GM18520 (cell line): ENCODE measurements at regions not wholly inside any gene's neighbourhood (a gene's known extent, or its start where the extent isn't known, plus 50 kb on each side); places are given as distances from the start of the nearest gene placed in this dataset.

Source experiments
- ATAC-seq: cut with Tn5 transposase; IDR thresholded peaks from one replicate; pipeline ENCODE4 v1.9.1; 2021; ENCODE audit not compliant: unreplicated experiment

DNA sequence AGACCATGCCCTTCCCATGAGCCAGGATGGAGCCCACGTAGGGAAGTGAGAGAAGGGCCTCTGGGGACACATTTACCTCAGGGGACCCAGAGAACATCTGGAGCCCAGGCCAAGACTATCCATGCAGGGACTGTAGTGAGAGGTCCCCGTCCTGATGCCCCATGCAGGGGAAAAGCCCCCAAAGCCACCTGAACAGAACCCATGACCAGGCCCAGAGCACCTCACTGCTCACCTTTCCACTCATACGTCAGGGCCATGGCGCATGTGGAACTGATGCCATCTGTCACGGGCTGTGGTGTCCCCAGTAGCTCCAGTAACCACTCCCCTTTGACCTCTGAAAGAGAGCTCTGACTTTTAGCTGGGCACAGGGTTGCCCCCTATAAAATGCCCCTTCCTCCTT is 106.5 kb upstream of the TEX51 start:
- ATAC-seq, result no peak

DNA sequence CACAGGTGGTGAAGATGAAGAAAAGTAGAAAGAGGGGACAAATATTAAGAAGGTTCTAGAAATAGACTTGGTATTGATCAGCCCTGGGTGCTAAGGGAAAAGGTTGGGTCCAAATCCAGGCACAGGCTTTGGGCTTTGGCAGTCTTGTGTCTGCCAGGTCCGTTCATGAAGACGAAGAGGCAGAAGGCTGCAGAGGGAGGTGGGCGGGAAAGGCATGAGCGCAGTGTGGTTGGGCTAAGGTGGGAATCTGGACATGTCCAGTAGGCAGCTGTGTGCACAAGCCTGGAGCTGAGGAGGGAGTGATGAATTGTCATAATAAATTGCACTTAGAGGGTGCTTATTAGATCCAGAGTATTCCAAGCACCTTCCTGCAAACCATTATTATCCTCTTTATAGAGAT is 105.7 kb upstream of the TEX51 start:
- no peak for ATAC-seq

DNA sequence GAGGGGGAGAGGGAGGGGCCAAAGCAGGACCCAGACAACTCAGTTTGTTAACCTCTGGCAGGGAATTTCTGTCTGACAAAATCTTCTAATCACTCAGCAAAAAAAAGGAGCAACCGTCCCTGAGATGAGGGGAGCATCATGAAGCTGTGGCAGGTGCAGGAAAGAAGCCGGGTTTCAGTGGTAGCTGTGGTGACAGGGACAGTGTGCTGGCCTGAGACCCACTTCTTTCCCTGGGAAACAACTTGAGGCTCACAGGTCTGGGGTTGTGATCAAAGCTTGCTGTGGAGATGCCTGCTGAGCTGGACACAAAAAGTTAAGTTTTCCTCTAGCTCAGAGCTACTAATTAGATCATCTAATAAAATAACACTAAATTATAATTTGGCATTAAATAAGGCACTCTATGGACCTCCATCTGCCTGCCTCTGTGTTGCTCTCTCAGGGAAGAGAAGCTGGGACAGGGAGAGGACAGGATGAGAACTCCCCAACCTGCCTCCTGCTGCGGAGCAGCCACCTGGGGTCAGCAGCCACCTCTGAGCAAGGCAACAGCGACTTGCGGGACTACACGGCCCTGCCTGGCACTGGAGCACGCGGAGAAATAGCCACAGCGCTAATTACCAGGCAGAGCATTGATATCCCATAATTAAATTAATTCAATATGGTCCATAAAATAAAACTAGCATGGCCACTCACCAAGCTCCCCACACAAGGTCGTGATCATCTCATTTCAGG is 104.6 kb upstream of the TEX51 start:
- no peak for ATAC-seq

DNA sequence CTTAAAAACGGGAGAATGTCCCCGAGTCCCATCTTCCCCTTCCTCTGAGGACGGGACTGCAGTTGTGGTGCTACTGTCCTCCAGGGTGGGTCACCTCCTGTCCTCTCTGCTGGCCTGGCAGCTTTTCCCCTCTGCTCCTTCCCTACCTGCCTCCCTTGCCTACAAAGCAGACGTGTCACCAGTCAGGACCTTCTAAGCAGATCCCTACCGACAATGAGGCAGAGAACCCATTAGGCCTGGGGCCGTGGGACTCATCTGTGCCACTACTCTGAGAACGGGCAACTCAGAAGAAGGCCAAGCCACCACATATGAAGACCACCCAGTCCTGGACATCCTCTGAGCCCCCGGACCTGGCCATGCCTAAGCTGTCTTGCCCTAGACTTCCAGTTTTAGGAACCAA is 103.0 kb upstream of the TEX51 start:
- ATAC-seq, result no peak

DNA sequence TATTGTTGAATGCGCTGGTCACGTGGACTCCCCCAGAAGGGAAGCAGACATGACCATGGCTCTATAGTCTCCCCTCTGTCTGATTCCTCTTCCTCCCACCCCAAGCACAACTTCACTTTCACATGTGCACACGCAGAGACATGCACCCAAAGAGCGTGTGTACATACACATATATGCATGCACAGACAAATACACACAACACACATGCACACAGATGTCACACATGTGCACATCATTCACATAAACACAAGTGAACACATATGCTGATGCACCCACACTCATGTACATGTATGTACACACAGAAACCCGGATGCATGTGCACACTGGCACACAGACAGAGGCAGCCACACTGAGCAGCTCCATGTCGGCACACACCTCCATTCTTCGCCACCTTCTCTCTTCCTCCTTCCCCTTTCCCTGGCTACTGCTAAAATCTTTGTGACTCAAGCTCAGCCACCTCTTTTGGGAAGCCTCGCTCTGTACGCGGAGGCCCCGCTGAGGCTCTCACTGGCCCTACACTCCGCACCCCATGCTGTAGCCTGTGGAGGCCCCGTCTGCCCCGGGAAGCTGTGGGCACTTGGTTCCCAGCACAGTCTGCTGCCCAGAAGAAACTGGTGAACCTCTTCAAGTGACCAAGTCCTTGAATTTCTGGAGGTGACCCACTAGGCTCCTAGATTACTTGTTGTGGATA is 101.6 kb upstream of the TEX51 start:
- no peak for ATAC-seq

DNA sequence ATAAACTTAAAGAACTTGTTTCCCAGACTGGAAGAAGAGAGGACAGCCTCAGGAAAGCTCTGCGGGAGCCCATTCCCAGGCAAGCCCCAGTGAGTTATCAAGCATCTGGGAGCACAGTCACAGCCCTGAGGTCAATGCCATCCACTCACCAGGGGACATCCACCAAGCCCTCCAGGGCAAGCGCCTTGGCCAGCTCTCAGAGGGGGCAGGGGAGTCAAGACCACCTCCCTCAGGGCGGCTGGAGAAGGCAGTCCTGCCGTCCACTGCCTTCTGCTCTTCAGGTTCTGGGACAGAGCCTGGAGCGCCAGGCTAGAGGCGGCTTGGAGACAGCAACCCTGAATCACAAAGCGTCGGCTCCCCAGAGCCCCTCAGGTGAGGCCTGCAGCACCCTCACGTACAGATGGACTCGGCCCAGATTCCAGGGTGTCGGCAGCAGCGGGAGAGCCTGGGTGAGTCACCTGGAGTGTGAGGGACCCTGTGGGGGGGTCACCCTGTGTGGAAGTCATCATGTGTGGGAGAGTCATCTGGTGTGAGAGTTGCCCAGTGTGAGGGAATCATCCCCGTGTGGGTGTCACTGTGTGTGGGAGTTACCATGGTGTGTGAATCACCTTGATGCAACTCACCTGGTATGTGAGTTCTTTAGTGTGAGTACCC is 100.9 kb upstream of the TEX51 start:
- ATAC-seq, result no peak

DNA sequence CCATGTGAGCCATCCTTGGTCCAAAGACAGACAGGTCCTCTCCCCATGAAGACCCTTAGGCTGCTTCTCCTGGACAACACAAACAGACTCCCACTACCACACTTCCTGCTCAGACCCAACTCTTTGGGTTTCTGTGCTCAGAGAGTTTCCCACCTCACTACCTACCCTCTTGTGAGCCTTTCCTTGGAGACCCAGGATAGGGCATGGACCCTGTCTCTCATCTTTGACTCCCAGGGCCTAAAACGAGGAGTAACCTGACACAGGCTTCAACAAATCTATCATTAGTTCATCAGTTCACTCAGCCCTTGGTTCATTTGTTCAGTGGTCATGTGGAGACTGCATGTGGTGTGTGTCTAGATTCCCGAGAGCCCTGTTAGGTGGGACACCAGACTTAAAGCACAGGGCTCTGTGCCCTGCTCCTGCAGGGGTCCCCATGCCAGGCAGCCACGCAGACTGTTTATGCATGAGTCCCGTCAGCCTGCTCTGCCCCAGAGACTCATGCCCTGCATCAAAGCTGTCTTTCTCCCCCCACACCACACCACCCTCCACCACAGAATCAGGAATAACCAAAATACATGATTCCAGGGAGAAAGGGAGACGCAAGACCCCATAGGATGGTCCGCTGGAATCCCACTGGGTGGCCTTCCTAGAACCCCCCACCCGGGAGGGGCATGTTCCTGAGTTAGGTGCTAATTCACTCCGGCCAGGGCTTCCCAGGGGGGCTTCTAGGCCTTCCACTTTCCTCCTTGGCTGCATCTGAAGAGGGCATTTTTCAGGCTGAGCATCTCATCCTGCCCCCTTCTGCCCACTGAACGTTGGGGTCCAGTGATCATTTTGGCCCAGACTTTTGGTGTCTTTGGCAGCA is 100.2 kb upstream of the TEX51 start:
- ATAC-seq, result no peak

DNA sequence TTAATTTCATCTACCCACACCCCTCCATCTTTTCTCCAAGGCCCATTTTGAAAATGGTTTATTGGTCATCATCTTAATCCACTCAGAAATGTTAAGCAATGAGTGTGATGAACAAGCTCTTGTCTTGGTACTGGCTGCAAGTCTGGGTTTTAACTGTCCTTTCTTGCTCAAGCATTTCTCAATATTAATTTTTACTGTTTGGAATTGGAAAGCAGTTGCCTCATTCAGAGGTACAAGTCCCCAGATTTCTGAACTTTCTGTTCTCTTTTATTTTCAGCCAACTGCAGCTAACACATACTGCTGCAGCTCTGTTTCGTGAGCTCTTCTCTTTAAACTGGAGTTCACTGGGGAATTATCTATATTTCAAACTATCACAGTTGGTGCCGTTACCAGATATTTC is 99.4 kb upstream of the TEX51 start:
- ATAC-seq, result no peak

DNA sequence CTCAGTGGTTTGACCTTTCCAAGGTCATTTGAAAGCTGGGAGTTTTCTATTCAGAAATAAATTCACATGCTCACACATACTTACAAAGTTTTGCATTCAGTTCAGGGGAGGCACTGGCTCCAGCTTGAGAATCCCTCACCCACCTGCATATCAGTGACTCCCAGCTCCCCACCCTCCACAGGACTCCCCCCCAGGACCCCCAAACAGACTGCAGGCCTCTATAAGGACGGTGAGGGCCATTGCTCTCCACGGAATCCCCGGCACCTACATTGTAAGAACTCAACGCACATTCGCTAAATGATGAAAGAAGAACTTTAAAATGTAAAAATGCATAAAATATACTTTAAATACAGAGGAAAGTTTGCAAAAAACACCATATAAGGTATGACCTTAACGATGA is 97.2 kb upstream of the TEX51 start:
- ATAC-seq, result no peak

DNA sequence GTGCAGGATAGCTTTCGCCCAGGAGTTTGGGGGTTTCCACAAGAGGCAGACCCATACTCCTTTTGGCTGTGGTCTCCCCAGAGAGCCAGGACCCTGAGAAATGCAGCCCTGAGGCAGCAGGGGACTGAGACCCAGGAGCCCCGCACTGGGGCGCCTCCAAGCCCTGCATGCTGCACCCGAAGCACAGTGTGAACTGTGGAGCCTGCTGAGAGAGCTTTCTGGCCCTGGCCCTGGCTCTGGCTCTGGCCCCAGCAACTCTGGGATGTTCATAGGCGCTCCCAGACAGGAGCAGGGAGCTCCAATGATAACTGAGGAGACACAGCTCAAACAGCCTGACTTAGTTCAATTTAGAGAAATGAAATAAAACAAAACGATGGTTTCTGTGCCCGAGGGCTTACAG is 96.4 kb upstream of the TEX51 start:
- no peak for ATAC-seq

DNA sequence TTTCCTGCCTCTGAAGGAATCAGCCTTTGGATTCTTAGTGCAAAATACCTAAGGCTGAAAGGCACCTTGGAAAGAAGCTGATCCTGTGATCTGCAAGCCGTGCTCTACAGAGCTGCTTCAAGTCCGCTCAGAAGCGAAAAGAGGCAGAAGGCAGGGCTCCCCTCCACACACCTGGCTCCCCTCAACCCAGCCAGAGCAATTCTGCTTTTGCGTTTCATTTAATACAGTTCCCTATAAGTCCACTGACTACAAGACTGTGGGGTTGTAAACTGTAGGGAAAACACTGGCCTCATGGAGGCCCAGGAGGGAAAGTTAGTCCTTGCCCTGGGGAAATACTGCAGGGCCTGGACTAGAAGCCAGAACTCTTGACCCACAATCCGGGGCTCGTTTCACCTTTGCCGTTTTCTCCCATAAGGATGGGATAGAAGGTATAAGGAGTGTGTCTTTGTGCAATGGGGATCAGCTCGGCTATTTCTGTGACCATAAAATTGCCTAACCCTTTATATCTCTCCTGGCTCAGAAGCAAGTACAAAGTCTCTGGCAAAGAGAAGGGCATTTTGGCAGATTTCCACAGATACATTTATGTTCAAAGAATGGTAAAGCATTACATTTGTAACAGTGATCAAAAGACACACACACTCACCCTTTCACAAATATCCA is 95.8 kb upstream of the TEX51 start:
- no peak for ATAC-seq

DNA sequence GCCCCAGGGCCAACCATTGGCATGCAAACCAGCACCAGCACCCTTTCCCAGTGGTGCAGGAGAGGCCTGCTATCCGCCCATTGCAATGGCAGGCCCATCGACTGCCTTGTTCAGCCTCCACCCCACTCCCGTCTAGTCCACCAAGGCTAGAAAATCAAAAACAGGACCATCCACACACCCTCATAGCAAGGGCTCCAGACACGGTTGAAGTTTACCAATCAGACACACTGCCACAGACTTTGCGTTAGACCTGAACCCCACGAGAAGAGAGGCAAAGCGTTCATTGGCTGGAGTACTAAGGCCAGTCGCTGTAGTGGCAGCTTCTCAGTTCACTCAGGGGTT is 95.3 kb upstream of the TEX51 start:
- no peak for ATAC-seq

DNA sequence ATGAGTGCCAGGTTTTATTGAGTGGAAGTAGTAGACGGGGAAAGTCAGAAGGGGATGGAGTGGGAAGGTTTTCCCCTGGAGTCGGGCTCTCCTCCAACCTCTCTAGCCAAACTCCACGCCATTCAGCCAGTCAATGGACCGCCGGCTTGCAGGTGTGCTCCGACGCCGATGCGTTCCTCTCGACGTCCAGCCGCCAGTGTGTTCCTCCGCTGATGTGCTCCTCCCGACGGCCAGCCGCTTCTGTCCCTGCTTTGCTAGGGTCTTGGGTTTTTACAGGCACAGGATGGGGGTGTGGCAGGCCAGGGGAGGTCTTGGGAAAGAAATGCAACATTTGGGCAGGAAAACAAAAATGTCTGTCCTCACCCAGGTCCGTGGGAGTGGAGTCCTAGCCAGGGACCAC is 94.3 kb upstream of the TEX51 start:
- no peak for ATAC-seq

DNA sequence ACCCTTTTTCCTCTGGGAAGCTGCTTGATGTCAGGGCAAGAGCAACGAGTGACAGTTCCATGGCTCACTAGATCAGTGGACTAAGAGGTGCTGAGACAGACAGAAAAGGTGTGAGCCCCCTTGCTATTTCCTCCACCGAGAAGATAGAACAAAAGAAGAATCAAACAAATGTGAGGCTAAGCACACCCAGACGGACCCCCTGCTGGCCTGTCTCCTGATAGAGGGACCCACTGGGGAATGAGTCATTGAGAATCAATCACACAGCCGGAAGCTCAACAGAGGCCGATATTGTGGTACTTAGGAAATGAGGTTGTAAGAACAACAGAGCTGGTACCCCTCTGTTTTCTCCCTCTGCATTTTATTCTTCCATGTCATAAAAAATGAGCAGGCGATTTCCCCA is 89.8 kb upstream of the TEX51 start:
- no peak for ATAC-seq

DNA sequence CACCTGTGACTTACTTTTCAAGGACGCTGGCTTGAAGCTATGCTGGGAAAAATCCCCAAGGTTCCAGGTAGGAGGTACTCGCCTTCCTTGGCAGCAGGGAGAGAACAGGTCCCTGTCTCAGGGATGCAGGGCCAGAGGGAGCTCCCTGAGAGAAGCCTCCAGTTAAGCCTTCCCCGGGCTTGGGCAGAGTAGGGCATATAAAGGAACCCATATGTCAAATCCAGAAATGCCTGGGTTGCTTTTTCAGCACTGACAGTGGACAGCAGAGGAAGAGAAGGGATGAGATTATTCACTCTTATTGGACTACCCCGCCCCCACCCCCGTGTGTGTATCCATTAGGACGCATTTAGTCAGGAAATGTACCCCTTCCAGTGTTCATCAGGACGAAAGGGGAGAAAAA is 89.3 kb upstream of the TEX51 start:
- no peak for ATAC-seq

DNA sequence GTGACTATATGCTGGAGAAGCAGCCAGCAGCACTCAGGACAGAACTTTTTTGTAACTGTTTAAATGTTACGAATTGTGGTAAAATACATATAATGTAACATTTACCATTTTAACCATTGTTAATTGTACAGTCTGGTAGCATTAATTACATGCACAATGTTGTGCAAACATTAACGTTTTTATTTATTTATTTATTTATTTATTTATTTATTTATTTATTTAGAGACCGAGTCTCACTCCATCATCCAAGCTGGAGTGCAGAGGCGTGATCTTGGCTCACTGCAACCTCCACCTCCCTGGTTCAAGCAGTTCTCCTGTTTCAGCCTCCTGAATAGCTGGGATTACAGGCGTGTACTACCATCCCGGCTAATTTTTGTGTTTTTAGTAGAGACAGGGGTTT is 88.7 kb upstream of the TEX51 start:
- ATAC-seq, result no peak

DNA sequence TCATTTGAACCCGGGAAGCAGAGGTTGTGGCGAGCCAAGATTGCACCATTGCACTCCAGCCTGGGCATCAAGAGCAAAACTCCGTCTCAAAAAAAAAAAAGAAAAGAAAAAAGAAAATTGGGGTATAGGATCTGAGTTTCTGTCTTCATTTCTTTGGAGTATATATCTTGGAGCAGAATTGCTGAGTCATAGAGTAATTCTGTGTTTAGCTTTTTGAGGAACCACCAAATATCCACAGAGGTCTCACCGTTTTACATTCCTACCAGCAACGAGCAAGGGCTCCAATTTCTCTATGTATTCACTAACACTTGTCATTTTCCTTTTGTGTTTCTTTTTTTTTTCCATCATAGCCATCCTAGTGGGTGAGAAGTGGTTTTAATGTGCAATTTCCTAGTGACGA is 87.6 kb upstream of the TEX51 start:
- no peak for ATAC-seq

DNA sequence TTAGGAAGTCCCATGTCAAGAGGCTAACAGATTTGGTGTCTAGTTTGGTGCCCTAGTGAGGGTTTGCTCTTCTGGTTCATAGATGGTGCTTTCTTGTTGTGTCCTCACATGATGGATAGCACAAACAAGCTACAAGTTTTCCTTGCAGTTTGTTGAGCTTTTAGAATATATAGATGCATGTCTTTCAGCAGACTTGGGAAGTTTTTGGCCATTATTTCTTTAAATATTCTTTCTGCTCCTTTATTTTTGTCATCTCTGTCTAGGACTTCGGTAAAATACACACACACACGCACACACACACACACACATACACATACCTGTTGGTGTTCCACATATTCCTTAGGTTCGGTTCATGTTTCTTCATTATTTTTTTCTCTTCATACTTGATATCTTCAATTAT is 81.5 kb upstream of the TEX51 start:
- ATAC-seq, result no peak

DNA sequence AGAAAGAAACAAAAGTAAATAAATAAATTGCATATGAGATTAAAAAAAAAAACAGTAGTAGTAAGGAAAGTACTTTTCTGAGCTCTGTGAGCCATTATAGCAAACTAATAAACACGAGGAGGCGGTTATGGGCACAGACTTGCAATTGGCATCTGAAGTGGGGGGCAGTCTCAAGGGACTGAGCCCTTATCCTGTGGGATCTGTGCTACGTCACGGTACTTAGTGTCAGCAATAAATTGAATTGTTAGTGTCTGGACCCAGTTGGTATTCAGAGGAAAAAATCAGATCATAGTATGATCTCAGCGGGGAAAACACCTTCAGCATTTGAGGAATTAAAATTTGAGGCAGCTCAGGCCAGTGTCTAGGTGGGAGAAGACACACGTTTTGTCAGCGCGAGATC is 76.6 kb upstream of the TEX51 start:
- no peak for ATAC-seq

DNA sequence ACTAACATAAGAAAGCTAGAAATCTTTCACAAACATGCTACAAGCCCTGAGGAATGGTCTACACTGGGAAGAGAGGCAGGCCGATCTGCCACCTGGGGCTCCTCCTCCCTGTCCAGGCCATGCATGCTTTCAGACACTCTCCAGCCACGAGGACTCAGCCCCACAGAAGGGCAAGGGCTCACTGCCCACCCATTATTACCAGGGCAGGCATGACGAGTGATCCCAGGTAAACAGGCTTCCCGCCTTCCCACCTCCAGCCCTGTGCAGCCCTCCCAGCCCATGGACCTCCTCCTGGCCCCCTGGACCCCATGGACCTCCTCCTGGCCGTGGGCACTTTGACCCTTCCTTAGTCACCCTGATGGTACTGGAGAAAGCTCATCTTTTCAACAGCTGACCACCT is 75.8 kb upstream of the TEX51 start:
- no peak for ATAC-seq

DNA sequence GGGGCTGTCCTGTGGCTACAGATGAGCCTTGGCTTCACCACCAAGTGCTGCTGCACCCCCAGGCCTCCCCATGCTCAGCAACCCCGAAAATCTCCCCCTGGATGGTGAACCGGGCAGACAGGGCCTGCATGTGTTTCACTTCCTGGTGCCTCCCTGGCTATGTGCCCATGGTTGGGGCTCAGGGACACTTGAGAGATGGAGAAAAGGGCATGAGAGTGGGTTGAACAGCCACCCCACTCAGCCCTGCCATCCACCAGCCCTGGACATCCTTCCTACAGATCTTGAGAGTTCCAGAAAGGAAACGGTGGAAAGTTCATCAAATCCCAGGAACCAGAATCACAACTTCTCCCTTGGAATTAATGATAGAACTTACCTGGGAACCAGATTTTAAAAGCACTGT is 74.7 kb upstream of the TEX51 start:
- ATAC-seq, result no peak
